Spleen (tissue), 7 donors: ENCODE measurements at regions not wholly inside any gene's neighbourhood (a gene's known extent, or its start where the extent isn't known, plus 50 kb on each side); places are given as distances from the start of the nearest gene placed in this dataset.

ENCODE experiments used
- CTCF ChIP-seq, 11 experiments: fragments of 200-600 bp in 7 of 11; fragments of 450-650 bp in 4 of 11; sonication (generic) in 4 of 11; IDR thresholded peaks in 8 of 11; conservative IDR thresholded peaks in 3 of 11; 1 replicate in 7 of 11; 2 replicates in 4 of 11; pipeline versions ENCODE4 v1.4.0 to v1.8.0; 2016 to 2021; ENCODE audit warnings: antibody characterized with exemption in 11 of 11, inconsistent platforms in 4 of 11, mild to moderate bottlenecking in 1 of 11
- POLR2A ChIP-seq, 3 donors: fragments of 450-650 bp; IDR thresholded peaks; one replicate each; pipeline ENCODE4 v1.5.1; 2017; ENCODE audit warnings: antibody characterized with exemption in 3 of 3, mild to moderate bottlenecking in 1 of 3
- donor health status: DM: no; HTN: no; CAD: no; lungs with moderate emphysema.
- donor health status: DM: no; HTN: no; CAD: no.
- donor health status: DM: no; HTN: no; CAD: no.

GRCh38 chr2:223450246-223450645 is 151.9 kb downstream of the SCG2 start:
- no peak for TF ChIP-seq CTCF (IDR thresholded peaks at IDR 0.05 in 8 of 11, conservative IDR thresholded peaks at IDR 0.05 in 3 of 11)
- TF ChIP-seq POLR2A (IDR thresholded peaks at IDR 0.05): no peak
